ENCODE measurements at regions not wholly inside any gene's neighbourhood (a gene's known extent, or its start where the extent isn't known, plus 50 kb on each side); places are given as distances from the start of the nearest gene placed in this dataset.
A peak's percentile ranks its signal among the peaks of the same experiment; 100 is the strongest.

GRCh38 chr3:74883222-74883621 lies 268.8 kb upstream of the CNTN3 start:
- no peak overlapping the region for H3K4me3 ChIP-seq
- WGBS, 2 donors: 39 to 56% methylated on average over 1 of the region's 1 CpG
- no peaks in the 10 kb centered on the region for H3K27me3 ChIP-seq
- DNase-seq (no peak), ATAC-seq (no peak)
- intact Hi-C loops (cut with DNase I): no loop called here
- no peak for TF ChIP-seq POLR2A (IDR thresholded peaks at IDR 0.05)
- TF ChIP-seq, protein P1, sequence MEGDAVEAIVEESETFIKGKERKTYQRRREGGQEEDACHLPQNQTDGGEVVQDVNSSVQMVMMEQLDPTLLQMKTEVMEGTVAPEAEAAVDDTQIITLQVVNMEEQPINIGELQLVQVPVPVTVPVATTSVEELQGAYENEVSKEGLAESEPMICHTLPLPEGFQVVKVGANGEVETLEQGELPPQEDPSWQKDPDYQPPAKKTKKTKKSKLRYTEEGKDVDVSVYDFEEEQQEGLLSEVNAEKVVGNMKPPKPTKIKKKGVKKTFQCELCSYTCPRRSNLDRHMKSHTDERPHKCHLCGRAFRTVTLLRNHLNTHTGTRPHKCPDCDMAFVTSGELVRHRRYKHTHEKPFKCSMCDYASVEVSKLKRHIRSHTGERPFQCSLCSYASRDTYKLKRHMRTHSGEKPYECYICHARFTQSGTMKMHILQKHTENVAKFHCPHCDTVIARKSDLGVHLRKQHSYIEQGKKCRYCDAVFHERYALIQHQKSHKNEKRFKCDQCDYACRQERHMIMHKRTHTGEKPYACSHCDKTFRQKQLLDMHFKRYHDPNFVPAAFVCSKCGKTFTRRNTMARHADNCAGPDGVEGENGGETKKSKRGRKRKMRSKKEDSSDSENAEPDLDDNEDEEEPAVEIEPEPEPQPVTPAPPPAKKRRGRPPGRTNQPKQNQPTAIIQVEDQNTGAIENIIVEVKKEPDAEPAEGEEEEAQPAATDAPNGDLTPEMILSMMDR (IDR thresholded peaks at IDR 0.05): no peak
- no peak overlapping the region for H3K27ac ChIP-seq
- H3K4me1 ChIP-seq: no peaks in the 10 kb centered on the region
- no peaks in the 10 kb centered on the region for H3K36me3 ChIP-seq (replicated peaks in 1 of 2; ENCODE audit: insufficient read depth in 1 of 2, low read depth in 2 of 2)
- H3K9me3 ChIP-seq: peaks cover 0 to 6% (median 0%) of the 10 kb centered on the region in 3 donors

DNA sequence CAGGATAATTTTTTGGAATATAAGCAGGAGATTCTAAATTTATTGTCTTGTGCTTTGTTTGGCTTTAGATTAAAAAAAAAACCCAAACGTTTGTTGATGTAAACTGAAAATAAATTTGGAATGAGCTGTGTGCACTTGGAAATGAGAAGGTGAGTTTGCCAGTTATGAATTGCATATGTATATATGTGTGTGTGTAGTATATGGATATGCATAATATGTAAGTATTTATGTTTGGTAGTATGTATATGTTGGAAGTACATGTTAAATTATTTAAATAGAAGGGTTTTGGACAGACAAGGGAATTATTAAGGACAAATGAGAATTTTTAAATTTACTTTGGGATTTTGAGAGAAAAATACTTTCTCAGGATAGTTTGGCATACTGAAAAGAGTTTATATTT lies 265.8 kb upstream of the CNTN3 start:
- ATAC-seq (no peak), DNase-seq (no peak)
- no peaks in the 10 kb centered on the region for H3K9me3 ChIP-seq
- no peak overlapping the region for H3K4me3 ChIP-seq
- no peaks in the 10 kb centered on the region for H3K4me1 ChIP-seq
- no peaks in the 10 kb centered on the region for H3K36me3 ChIP-seq (replicated peaks in 1 of 2; ENCODE audit: insufficient read depth in 1 of 2, low read depth in 2 of 2)
- 5 to 17% methylated on average over 1 of the region's 1 CpG for WGBS, 2 donors
- TF ChIP-seq, protein P1 (IDR thresholded peaks at IDR 0.05): no peak
- TF ChIP-seq POLR2A (IDR thresholded peaks at IDR 0.05): no peak
- H3K27me3 ChIP-seq: no peaks in the 10 kb centered on the region
- intact Hi-C loops (cut with DNase I): no loop called here
- no peak overlapping the region for H3K27ac ChIP-seq

GRCh38 chr3:74866357-74867030 lies 252.0 kb upstream of the CNTN3 start:
- Histone ChIP-seq H3K9me3 (no peaks in the 10 kb centered on the region), H3K36me3 (replicated peaks in 1 of 2; ENCODE audit: insufficient read depth in 1 of 2, low read depth in 2 of 2) (no peaks in the 10 kb centered on the region), H3K4me3 (no peak overlapping the region), H3K27me3 (no peaks in the 10 kb centered on the region), H3K4me1 (no peaks in the 10 kb centered on the region), H3K27ac (no peak overlapping the region)
- DNase-seq (no peak), ATAC-seq (no peak)
- TF ChIP-seq, protein P1 (IDR thresholded peaks at IDR 0.05): no peak
- TF ChIP-seq POLR2A (IDR thresholded peaks at IDR 0.05): no peak
- 64 to 68% methylated on average over 1 of the region's 1 CpG for WGBS, 2 donors
- intact Hi-C loops (cut with DNase I): no loop called here

GRCh38 chr3:74862476-74862875 lies 248.0 kb upstream of the CNTN3 start:
- TF ChIP-seq, protein P1 (IDR thresholded peaks at IDR 0.05): no peak
- no peak for TF ChIP-seq POLR2A (IDR thresholded peaks at IDR 0.05)
- Histone ChIP-seq H3K27me3 (no peaks in the 10 kb centered on the region), H3K4me1 (no peaks in the 10 kb centered on the region), H3K36me3 (replicated peaks in 1 of 2; ENCODE audit: insufficient read depth in 1 of 2, low read depth in 2 of 2) (no peaks in the 10 kb centered on the region), H3K9me3 (no peaks in the 10 kb centered on the region), H3K4me3 (no peak overlapping the region), H3K27ac (no peak overlapping the region)
- DNase-seq (peak in 1 of 4 donors; percentile 13), ATAC-seq (no peak)
- 52 to 59% methylated on average over 3 of the region's 3 CpGs for WGBS, 2 donors
- intact Hi-C loops (cut with DNase I): no loop called here

DNA sequence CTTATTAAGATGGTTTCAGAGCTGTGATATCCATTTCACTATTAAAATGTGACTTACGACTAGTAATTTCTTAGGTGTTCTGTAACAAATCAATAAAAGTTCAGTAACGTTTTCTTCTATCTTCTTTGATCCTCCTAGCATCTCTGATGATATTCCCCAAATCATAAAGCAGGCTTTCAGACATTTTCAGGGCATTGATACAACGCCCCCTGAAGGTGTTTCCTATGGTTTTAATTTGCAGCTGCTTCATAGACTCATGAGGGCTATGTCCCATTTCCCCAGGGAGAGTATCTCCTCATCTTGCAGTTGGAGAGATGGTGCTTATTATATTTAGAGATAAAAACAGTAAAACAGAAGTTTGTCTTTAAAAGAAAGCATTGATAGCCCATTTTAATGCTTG lies 246.8 kb upstream of the CNTN3 start:
- Histone ChIP-seq H3K36me3 (replicated peaks in 1 of 2; ENCODE audit: insufficient read depth in 1 of 2, low read depth in 2 of 2) (no peaks in the 10 kb centered on the region), H3K9me3 (no peaks in the 10 kb centered on the region), H3K27ac (no peak overlapping the region), H3K27me3 (no peaks in the 10 kb centered on the region), H3K4me3 (no peak overlapping the region), H3K4me1 (no peaks in the 10 kb centered on the region)
- intact Hi-C loops (cut with DNase I): no loop called here
- ATAC-seq (no peak), DNase-seq (no peak)
- WGBS, 2 donors: 51 to 55% methylated on average over 3 of the region's 3 CpGs
- TF ChIP-seq, protein P1 (IDR thresholded peaks at IDR 0.05): no peak
- TF ChIP-seq POLR2A (IDR thresholded peaks at IDR 0.05): no peak

Data from body of pancreas (tissue), 4 donors.